Hematopoietic multipotent progenitor cell treated with erythropoietin and hydrocortisone succinate and interleukin-3 and kit ligand, for 17 days (in vitro differentiated cells): ENCODE measurements at regions not wholly inside any gene's neighbourhood (a gene's known extent, or its start where the extent isn't known, plus 50 kb on each side); places are given as distances from the start of the nearest gene placed in this dataset.

Source experiments
- DNase-seq: peaks from one replicate; pipeline ENCODE4 v3.0.0-alpha.2; 2015; ENCODE audit warnings: low spot score

DNA sequence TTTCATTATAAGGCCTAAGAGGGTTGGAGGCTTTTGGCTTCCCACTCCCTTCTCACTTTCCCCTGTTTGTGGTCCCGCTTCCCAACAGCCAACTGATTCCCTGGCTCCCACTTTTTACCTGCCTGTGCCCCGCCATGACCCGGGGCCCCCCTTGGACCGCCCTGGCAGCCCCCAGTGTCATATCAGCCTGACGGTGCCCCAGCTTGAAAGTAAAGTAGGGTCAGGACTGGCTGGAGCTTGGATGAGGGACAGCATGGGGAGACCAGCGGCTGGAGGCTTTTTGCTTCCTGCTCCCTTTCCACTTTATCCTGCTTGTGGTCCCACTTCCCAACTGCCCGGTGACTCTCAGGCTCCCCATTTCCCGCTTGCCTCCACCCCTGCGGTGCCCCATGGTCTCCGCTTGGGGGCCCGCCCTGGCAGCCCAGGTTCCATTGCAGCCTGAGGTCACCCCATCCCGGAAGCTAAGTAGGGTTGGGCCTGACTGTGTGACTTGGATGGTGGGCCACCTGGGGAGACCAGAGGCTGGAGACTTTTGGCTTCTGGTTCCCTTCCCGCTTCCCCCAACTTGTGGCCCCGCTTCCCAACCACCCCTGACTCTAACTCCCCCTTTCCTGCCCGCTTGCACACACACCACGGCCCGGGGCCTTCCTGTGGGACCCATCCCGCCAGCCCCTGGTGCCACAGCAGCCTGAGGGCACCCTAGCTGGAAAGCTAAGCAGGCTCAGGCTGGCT lies 2274.7 kb downstream of the TP53TG3F start:
- no peak for DNase-seq

DNA sequence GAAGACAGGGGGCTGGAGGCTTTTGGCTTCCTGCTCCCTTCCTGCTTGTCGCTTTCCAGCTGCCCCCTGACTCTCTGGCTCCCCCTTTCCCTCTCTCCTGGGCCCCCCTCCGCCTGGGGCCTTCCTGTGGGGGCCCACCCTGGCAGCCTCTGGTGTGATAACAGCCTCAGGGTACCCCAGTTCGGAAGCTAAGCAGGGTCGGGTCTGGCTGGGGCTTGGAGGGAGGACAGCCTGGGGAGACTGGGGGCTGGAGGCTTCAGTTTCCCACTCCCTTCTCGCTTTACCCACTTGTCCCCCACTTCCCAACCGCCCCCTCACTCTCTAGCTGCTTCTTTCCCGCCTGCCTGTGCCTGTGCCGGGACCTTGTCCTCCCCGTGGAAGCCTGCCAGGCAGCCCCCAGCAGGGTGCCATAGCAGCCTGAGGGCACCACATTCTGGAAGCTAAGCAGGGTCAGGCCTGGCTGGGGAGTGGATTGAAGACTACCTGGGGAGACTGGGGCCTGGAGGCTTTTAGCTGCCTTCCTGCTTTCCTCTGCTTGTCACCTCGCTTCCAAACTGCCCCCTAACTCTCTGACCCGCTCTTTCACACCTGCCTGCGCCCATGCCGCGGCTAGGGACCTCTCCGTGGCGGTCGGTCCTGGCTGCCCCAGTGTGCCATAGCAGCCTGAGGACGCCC lies 2275.5 kb downstream of the TP53TG3F start:
- no peak for DNase-seq

DNA sequence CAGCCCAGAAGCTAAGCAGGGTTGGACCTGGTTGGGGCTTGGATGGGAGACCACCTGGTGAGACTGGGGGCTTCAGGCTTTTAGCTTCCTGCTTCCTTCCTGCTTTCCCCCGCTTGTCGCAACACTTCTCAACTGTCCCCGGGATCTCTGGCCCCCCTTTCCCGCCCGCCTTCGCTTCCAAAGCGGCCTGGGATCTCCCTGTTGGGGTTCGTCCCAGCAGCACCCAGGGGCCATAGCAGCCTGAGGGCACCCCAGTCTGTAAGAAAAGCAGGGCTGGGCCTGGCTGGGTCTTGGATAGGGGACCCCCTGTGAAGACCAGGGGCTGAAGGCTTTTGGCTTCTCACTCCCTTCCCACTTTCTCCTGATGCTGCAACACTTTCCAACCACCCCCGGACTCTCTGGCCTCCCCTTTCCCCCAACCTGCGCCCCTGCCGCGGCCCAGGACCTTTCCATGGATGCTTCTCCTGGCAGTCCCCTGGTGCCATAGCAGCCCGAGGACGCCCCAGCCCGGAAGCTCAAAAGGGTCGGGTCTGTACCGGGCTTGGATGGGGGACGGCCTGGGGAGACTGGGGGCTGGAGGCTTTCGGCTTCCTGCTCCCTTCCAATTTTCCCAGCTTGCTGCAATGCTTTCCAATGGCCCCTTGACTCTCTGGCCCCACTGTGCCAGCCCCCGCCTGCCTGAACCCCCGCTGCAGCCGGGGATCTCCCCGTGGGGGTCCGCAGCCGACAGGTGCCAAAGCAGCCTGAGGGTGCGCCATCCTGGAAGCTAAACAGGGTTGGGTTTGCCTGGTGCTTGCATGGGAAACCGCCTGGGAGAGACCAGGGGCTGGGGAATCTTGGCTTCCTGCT lies 2276.2 kb downstream of the TP53TG3F start:
- DNase-seq, result no peak

DNA sequence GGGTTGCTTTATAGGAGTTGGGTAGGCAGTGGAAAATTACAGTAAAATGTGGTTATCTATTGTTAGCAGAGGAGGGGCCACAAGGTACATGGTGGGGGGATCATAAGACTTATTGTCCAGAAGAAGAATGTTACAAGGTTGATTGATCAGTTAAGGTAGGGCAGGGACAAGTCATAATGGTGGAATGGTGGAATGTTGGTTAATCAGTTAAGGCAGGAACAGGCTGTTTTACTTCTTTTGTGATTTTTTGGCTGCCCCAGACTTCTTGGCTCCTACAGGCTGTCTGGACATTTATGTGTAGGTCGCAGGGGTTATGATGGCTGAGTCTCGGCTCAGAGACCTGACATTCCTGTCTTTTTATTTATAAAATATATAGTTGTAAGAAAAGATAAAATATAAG lies 2277.1 kb downstream of the TP53TG3F start:
- DNase-seq, result no peak

DNA sequence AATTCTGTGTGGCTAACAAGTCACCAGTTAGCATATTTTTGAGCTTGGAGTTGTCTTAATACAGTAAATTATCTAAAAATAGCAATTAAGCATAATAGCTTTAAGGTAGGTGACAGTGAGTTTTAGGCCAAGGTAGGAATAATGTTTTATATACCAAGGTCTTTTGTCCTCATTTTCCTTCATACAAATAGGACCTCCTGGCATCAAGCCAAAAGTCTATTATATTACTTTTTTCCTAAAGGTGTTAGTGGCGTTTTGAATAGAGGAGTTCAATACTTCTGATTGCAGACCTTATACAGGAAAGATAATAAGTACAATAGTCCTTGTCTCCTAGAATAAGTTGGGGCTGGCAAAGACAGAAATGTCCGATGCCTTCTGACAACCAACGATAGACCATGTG lies 2277.7 kb downstream of the TP53TG3F start:
- no peak for DNase-seq

DNA sequence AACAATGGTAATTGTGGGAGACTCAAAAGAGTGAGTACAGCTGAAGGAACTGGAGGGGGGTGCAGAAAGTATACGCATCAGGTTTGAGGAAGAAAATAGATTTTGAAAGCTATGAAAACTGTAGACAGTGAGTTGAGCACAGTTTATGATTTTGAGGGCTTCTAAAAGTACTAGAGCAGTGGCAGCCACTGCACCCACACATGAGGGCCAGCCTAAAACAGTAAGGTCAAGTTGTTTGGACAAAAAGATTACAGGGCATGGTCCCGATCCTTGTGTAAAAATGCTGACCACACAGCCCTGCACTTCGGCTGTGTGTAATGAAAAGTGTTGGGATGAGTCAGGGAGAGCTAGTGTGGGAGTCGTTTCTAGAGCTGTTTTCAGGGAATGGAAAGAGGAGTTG lies 2282.1 kb downstream of the TP53TG3F start:
- DNase-seq, result no peak

DNA sequence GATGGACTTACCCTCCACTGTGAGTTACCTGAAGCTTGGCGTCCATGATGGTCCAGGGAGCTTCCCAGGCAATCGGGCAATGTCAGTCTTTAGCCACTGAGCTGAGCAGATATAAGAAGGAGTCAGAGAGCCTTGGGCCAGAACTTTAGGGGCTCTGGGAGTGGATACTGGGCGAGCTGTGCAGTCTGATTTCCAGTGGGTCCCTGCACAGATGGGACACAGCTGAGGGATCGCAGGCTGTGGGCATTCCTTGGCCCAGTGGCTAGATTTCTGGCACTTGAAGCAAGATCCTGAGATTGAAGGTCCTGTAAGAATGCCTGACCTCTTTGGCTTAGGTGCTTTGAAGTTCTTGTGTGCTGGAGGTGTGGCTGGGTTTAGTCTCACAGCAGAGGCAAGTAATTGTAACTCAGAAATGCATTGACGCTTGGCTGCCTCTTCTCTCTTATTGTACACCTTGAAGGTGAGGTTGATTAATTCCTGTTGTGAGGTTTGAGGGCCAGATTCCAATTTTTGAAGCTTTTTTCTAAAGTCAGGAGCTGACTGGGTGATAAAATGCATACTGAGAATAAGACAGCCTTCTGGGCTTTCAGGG lies 2283.8 kb downstream of the TP53TG3F start:
- no peak for DNase-seq

DNA sequence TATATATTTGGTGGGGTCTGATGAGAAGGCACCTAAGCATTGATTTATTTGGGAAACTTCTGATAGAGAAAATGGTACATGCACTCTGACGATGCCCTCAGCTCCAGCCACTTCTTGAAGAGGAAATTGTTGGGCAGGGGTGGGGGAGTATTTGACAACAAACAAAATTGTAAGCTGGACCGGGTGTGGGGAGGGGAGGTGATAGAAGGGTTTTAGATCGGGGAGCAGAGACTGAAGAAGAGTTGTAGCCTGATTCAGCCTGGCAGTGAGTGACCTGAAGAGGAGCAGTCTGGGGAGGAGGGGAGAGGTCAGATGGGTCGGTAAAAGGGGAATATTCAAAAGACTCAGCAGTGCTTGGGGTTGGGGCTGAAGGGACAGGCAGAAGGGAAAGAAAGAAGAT lies 2284.7 kb downstream of the TP53TG3F start:
- DNase-seq, result no peak

DNA sequence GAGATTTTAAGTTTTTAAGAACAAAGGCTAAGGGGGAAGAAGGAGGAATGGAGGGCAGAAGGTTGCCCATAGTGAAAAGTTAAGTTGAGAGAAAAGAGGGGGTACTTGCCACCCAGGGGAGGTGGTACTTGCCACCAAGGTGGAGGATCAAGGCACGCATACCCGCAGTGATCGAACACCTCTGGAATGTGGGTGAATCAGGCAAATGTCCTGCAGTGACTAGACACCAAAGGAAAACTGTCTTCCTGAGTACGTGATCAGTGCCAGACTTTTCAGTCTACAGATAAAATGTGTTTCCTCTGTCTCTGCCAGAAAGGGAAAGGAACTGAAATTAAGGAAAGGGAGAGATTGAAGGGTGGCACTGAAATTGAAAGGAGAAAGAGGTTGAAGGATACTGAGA lies 2285.3 kb downstream of the TP53TG3F start:
- no peak for DNase-seq

DNA sequence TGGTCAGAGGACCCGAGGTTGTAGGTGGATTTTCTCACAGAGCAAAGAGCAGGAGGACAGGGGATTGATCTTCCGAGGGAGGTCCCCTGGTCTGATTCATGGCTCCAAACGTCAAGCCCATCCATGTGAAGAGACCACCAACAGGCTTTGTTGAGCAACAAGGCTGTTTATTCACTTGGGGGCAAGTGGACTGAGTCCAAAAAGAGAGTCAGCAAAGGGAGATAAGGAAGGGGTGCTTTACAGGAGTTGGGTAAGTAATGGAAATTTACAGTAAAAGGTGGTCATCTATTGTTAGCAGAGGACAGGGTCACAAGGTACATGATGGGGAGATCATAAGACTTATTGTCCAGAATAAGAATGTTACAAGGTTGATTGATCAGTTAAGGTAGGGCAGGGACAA lies 2285.8 kb downstream of the TP53TG3F start:
- no peak for DNase-seq

DNA sequence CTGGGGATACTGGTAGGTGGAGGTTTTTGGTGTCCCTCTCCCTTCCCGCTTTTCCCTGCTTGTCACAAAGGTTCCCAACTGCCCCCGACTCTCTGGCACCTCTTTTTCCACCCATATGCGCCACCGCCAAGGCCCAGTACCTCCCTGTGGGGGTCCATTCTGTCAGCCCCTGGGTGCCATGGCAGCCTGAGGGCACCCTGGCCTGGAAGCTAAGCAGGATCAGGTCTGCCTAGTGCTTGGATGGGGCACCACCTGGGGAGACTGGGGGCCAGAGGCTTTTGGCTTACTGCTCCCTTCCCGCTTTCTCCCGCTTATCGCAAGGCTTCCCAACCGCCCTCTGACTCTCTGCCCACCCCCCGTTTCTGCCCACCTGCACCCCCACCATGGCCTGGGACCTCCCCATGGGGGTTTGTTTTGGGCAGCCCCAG lies 2286.4 kb downstream of the TP53TG3F start:
- DNase-seq, result no peak

DNA sequence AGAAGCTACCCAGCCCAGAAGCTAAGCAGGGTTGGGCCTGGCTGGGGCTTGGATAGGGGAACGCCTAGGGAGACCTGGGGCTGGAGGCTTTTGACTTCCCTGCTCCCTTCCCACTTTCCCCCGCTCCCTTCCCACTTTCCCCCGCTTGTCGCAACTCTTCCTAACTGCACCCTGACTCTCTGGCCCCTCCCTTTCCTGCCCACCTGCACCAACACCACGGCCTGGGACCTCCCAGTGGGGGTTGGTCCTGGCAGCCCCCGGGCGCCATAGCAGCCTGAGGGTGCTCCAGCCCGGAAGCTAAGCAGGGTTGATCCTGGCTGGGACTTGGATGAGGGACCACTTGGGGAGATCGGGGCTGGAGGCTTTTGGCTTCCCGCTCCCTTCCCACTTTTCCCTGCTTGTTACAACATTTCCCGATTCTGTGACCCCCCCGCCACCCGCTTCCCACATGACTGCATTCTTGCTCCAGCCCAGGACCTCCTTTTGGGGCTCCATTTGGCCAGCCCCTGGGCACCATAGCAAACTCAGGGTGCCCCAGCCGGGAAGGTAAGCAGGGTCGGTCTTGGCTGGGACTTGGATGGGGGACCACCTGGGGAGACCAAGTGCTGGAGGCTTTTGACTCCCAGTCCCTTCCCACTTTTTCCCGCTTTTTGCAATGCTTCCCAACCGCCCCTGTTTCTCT lies 2287.0 kb downstream of the TP53TG3F start:
- DNase-seq, result no peak

DNA sequence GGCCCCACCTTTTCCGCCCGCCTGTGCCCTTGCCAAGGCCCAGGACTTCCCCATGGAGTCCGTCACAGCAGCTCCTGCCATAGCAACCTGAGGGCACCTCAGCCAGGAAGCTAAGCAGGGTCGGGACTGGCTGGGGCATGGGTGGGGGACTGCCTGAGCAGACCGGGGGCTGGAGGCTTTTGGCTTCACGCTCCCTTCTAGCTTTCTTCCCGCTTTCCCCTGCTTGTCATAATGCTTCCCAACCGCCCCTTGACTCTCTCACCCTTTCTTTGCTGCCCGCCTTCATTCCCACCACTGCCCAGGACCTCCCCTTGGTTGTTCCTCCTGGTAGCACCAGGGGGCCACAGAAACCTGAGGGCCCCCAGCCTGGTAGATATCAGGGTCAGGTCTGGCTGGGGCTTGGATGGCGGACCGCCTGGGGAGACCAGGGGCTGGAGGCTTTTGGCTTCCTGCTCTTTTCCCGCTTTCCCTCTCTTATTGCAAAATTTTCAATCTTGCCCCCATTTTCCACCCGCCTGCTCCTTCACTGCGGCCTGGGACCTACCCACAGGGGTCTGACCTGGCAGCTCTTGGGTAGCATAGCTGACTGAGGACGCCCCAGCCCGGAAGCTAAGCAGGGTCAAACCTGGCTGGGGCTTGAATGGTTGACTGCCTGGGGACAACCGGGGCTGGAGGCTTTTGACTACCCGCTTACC lies 2287.7 kb downstream of the TP53TG3F start:
- no peak for DNase-seq

DNA sequence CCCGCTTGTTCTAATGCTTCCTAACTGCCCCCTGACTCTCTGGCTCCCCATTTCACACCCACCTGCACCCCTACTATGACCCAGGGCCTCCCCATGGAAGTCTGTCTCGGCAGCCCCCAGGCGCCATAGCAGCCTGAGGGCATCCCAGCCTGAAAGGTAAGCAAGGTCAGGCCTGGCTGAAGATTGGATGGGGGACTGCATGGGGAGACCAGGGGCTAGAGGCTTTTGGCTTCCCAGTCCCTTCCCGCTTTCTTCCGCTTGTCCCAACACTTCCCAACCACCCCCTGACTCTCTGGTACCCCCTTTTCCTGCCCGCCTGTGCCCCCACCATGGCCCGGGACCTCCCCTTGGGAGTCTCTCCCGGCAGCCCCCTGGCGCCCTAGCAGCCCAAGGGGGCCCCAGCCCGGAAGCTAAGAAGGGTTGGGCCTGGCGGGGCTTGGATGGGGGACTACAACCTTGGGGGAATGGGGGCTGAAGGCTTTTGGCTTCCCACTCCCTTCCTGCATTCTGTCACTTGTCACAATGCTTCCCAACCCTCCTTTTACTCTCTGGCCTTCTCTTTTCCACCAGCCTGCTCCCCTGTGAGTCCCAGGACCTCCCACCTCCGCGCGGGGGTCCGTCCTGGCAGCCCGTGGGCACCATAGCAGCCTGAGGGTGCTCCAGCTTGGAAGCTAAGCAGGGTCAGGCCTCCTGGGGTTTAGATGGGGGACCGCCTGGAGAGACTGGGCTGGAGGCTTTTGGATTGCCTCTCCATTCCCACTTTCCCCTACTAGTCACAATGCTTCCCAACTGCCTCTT lies 2288.4 kb downstream of the TP53TG3F start:
- DNase-seq, result no peak

DNA sequence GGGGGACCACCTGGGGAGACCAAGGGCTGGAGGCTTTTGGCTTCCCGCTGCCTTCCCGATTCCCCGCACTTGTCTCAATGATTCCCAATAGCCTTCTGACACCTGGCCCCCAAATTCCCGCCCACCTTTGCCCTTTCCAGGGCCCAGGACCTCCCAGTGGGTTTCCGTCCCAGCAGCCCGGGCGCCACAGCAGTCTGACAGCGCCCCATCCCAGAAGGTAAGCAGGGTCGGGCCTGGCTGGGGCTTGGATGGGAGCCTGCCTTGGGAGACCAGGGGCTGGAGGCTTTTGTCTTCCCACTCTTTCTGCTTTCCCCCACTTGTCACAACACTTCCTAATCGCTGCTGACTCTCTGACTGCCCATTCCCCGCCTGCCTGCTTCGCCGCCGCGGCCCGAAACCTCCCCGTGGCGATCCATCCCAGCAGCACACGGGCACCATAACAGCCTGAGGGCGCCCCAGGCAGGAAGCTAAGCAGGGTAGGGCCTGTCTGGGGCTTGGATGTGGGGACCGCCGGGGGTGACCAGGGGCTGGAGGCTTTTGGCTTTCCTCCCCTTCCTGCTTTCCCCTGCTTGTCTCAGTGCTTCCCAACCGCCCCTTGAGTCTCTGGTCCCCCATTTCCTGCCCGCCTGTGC lies 2289.3 kb downstream of the TP53TG3F start:
- no peak for DNase-seq

DNA sequence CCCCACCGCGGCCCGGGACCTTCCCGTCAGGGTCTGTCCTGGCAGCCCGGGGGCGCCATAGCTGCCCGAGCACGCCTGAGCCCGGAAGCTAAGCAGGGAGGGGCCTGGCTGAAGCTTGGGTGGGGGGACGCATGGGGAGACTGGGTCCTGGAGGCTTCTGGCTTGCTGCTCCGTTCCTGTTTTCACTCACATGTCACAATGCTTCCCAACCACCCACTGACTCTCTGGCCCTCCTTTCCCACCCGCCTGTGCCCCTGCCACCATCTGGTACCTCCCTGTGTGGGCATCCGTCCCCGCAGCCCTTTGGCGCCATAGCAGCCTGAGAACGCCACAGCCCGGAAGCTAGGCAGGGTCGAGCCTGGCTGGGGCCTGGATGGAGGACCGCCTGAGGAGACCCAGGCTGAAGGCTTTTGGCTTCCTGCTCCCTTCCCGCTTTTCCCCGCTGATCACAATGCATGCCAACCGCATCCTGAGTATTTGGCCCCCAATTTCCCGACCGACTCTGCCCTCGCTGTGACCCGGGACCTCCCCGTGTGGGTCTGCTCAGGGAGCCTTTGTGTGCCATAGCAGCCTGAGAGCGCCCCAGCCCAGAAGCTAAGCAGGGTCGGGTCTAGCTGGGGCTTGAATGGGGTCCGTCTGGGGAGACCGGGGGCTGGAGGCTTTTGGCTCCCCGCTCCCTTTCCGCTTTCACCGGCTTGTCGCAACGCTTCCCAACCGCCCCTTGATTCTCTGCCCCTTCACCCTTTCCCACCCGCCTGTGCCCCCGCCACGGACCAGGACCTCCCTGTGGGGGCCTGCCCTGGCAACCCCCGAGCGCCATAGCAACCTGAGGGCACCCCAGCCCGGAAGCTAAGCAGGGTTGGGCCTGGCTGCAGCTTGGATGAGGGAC lies 2290.1 kb downstream of the TP53TG3F start:
- no peak for DNase-seq

DNA sequence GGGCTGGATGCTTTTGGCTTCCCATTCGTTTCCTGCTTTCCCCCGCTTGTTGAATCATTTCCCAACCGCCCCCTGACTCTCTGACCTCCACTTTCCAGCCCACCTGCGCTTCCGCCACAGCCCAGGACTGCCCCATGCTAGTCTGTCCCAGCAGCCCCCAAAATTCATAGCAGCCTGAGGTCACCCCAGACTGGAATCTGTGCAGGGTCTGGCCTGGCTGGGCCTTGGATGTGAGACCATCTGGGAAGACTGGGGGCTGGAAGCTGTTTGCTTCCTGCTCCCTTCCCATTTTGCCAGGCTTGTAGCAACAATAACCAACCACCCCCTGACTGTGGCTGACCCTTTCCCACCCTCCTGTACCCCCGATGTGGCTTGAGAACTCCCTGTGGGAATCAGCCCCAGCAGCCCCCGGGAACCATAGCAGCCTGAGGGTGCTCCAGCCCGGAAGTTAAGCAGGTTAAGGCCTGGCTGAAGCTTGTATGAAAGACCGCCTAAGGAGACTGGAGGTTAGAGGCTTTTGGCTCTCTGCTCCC lies 2290.8 kb downstream of the TP53TG3F start:
- no peak for DNase-seq

DNA sequence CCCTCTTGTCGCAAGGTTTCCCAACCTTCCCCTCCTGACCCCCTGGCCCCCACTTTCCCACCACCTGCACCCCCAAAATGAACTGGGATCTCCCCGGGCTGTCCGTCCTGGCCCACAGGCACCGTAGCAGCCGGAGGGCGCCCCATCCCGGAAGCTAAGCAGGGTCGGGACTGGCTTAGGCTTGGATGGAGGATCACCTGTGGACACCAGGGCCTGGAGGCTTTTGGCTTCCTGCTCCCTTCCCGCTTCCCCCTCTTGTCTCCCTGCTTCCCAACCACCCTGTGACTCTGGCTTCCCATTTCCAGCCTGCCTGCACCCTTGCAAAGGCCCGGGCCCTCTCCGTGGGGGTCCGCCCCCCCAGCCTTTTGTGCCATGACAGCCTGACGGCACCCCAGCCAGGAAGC lies 2291.3 kb downstream of the TP53TG3F start:
- DNase-seq, result no peak
